Urinary bladder (tissue), 3 donors: ENCODE measurements at regions not wholly inside any gene's neighbourhood (a gene's known extent, or its start where the extent isn't known, plus 50 kb on each side); places are given as distances from the start of the nearest gene placed in this dataset.

ENCODE experiments used
- DNase-seq: peaks from one replicate; pipeline ENCODE4 v3.0.0-alpha.2; 2015; ENCODE audit errors: extremely low spot score
- H3K27ac ChIP-seq: one replicate; pipeline ENCODE4 v1.5.1; 2013; ENCODE audit warnings: low read depth, mild to moderate bottlenecking, moderate library complexity
- H3K36me3 ChIP-seq: one replicate; pipeline ENCODE4 v1.6.1; 2013; ENCODE audit warnings: mild to moderate bottlenecking, moderate library complexity; ENCODE audit not compliant: insufficient read depth
- H3K4me1 ChIP-seq: one replicate; pipeline ENCODE4 v1.6.1; 2013; ENCODE audit warnings: mild to moderate bottlenecking, moderate library complexity; ENCODE audit not compliant: insufficient read depth
- H3K4me3 ChIP-seq: one replicate; pipeline ENCODE4 v1.5.1; 2013; ENCODE audit warnings: low read depth, low read length
- WGBS: extraction: QIAGEN DNeasy Blood & Tissue Kit; methylation state at CpG from one replicate; pipeline ENCODE4 v1.1.7; 2013; 5-methylcytosine and 5-hydroxymethylcytosine counted together
- donor health status: healthy with polysubstance abuse.
- donor health status: healthy.

DNA sequence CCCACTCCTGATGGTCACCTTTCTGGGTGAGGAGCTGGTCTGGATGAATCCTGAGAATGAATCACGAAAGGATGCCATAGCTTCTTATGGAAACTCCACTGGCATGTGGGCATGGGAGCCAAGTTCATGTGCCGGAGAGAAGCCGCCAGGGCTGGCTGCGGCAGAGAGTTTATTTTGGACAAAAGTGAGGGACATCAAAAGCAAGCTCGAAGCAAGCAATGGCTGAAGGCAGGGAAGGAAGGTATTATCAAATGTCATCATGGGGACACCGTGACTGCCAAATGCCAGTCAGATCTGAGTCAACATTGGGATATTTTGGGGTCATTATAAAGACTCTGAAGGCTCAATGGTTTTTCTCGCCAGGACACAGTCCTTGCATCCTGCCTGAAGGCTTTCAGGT lies 249.1 kb downstream of the QKI start:
- Histone ChIP-seq H3K36me3 (no peaks in the 10 kb centered on the region), H3K4me1 (no peaks in the 10 kb centered on the region), H3K4me3 (no peak overlapping the region), H3K27ac (no peak overlapping the region)
- no peak for DNase-seq
- 88% methylated on average over 7 of the region's 7 CpGs for WGBS

DNA sequence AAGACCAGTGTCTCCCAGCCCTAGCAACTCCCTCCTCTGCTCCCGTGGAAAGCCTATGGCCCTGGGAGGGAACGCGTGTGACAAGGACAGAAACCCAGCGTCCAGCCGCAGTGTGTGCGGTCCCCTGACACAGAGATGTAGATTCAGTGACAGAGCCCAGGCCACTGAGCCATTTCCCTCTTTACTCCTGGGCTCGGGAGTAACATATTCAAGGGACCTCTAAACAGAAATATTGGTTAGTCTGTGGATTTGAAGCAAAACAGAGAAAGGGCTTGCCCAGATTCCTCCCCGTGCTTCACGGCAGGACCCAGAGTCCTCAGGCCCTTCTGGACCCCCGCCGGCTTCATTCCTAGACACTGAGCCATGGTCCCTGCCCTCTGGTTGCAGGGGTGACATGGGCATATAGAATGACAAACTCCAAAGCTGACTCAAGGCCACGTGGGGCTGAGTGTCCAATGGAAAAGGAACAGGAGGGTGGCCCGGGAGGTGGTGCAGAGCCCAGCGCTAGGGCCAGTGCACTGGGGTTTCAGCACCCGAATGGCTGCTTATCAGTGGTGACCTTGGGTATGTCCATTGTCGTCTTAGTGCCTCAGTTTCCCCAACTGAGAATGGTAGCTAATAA lies 248.2 kb downstream of the QKI start:
- Histone ChIP-seq H3K36me3 (no peaks in the 10 kb centered on the region), H3K4me3 (no peak overlapping the region), H3K27ac (no peak overlapping the region), H3K4me1 (no peaks in the 10 kb centered on the region)
- 89% methylated on average over 16 of the region's 16 CpGs for WGBS
- DNase-seq: no peak

GRCh38 chr6:163661272-163661671 lies 246.8 kb downstream of the QKI start:
- Histone ChIP-seq H3K4me3 (no peak overlapping the region), H3K27ac (no peak overlapping the region), H3K4me1 (no peaks in the 10 kb centered on the region), H3K36me3 (no peaks in the 10 kb centered on the region)
- WGBS: 47% methylated on average over 1 of the region's 1 CpG
- no peak for DNase-seq

DNA sequence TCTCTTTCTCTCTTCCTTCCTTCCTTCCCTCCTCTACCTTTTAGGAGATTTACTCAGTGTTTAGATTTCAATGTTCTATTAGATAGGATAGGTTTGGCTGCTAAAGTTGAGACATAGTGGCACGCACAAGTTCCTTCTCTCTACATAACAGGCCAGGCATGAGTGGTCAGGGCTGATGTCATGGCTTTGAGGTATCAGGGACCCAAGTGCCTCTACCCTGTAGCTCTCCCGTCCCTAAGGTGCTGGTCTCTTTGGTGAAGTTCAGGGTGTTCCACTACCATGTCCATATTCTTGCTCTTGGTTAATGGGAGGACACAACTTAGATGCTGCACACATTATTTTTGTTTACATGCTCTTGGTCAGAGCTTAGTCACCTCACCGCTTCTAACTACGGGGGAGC lies 245.3 kb downstream of the QKI start:
- Histone ChIP-seq H3K4me3 (no peak overlapping the region), H3K36me3 (no peaks in the 10 kb centered on the region), H3K27ac (no peak overlapping the region), H3K4me1 (no peaks in the 10 kb centered on the region)
- no peak for DNase-seq
- 93% methylated on average over 4 of the region's 4 CpGs for WGBS

GRCh38 chr6:163655217-163656121 lies 241.0 kb downstream of the QKI start:
- Histone ChIP-seq H3K4me1 (no peaks in the 10 kb centered on the region), H3K27ac (no peak overlapping the region), H3K4me3 (no peak overlapping the region), H3K36me3 (no peaks in the 10 kb centered on the region)
- DNase-seq: no peak
- 84% methylated on average over 7 of the region's 7 CpGs for WGBS

DNA sequence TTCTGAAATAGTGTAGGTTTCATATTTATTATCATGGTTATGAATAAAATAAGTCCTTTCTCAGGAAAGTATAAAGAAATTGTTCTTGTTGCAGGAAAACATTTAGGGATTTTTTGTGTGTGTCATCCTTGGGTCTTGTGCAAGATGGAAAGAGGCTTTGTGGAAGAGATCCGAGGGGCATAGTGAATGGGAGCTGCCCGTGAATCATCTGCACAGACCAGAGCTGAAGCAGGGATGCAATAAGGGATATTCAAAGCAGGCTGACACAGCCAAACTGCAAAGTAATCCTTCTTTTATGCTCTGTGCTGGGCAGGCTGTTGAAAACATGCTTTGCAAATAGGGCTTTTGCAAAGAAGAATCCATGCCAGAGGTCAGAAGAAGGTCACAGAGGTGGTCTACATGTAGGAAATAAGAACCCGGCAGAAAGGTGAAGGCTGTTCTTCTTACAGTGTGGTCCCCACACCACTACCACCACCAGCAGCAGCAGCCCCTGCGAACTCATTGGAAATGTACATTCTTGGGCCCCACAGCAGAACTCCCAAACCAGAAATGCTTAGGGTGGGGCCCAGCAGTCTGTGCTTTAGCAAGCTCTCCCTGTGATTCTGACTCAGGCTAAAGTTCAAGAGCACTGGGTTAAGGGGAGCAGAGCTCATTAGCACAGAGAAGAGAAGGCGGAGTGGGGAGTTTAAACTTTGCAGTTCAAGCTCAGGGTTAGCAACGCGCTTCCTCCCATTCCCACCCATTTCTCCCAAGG lies 237.6 kb downstream of the QKI start:
- no peak for DNase-seq
- WGBS: 78% methylated on average over 7 of the region's 7 CpGs
- H3K27ac ChIP-seq: no peak overlapping the region

GRCh38 chr6:163651426-163651825 lies 236.9 kb downstream of the QKI start:
- no peaks in the 10 kb centered on the region for H3K36me3 ChIP-seq
- no peak overlapping the region for H3K4me3 ChIP-seq
- DNase-seq: no peak
- H3K4me1 ChIP-seq: no peaks in the 10 kb centered on the region
- no peak overlapping the region for H3K27ac ChIP-seq
- WGBS: 89% methylated on average over 3 of the region's 3 CpGs

More for the DNA sequence above, 237.6 kb downstream of the QKI start:
- no peak overlapping the region for H3K4me3 ChIP-seq
- H3K4me1 ChIP-seq: no peaks in the 10 kb centered on the region
- no peaks in the 10 kb centered on the region for H3K36me3 ChIP-seq

- WGBS: 94% methylated on average over 8 of the region's 8 CpGs
These were observed 234.3 kb downstream of the QKI start for GRCh38 chr6:163648868-163649267.

DNA sequence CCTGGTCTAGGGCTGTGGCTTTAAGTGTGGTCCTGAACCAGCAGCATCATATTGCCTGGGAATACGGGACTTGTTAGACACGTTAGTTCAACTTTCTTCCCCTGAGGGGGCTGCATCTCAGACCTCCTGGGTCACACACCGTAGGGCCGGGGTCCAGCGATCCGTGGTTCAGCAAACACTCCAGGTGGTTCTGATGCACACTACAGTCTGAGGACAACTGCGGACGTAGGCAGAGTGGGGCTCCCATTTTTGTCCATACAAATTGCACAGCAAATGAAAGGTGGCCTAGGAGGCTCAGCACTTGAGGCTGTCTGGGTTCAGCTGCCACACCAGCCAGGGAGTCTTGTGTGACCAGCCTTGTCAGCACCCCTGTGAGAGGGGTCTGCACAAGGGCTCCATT lies 233.1 kb downstream of the QKI start:
- Histone ChIP-seq H3K4me3 (no peak overlapping the region), H3K4me1 (no peaks in the 10 kb centered on the region), H3K36me3 (no peaks in the 10 kb centered on the region), H3K27ac (no peak overlapping the region)
- 94% methylated on average over 8 of the region's 8 CpGs for WGBS
- no peak for DNase-seq

More at GRCh38 chr6:163648868-163649267, 234.3 kb downstream of the QKI start:
- H3K27ac ChIP-seq: no peak overlapping the region
- no peaks in the 10 kb centered on the region for H3K4me1 ChIP-seq
- no peak for DNase-seq
- no peaks in the 10 kb centered on the region for H3K36me3 ChIP-seq
- no peak overlapping the region for H3K4me3 ChIP-seq

DNA sequence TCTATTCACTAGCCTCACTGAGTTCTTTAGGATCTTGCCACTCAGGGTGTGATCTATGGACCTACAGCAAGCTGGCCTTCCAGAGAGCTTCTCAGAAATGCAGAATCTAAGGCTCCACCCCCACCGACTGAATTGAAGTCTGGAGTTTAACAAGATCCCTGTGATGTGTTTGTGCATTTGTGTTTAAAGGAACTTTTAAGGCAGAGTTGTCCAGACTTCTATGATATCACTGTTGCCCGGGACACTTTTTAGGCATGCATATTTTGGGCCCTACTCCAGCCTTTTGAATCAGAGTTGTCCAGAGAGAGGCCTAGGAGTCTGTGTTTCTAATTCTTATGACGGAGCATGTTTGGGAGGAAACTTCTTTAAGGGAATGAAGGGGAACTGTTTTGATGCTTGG lies 232.3 kb downstream of the QKI start:
- DNase-seq: no peak
- H3K4me1 ChIP-seq: no peaks in the 10 kb centered on the region
- no peak overlapping the region for H3K27ac ChIP-seq
- WGBS: 40% methylated on average over 3 of the region's 3 CpGs
- H3K36me3 ChIP-seq: no peaks in the 10 kb centered on the region
- no peak overlapping the region for H3K4me3 ChIP-seq

- WGBS: 89% methylated on average over 9 of the region's 9 CpGs
- no peaks in the 10 kb centered on the region for H3K36me3 ChIP-seq
- no peak overlapping the region for H3K4me3 ChIP-seq
- H3K4me1 ChIP-seq: no peaks in the 10 kb centered on the region
- no peak for DNase-seq
- no peak overlapping the region for H3K27ac ChIP-seq
These were observed 231.6 kb downstream of the QKI start for GRCh38 chr6:163646133-163646532.

DNA sequence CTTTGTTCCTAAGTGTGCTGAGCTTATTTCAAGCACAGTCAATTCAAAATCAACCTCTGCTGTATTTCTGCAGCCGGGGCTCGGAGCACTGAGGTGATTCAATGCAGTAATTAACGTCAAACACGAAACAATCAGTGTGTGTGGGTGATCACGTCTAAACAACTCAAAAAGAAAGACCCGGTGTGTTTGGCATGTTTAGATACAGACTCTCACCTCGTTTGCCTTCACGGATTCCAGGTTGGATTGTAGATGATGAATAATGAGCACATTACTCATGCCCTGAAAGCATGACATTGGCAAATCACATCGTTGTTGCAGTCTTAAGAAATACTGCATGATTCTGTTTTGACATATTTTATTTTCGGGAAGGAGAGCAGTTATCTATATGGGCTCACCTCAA lies 231.0 kb downstream of the QKI start:
- H3K27ac ChIP-seq: no peak overlapping the region
- 77% methylated on average over 10 of the region's 10 CpGs for WGBS
- no peaks in the 10 kb centered on the region for H3K36me3 ChIP-seq
- H3K4me1 ChIP-seq: no peaks in the 10 kb centered on the region
- H3K4me3 ChIP-seq: no peak overlapping the region
- no peak for DNase-seq

DNA sequence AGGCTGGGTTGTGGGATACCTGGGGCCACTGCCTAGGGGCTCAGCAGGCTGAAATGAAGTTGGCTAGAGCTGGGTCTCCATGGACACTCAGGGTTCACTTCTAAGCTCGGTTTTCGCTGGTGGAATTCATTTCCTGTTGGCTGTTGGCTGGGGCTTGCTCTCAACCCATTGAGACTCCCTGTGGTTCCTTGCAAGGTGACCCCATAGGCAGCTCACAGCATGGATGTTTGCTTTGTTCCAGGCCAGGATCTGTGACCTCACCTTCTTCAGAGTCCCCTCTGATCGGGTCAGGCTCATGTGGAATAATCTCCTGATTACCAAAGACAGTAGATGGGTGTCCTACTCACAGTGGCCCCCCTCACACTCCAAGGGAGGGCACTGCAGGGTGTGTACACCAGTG lies 229.3 kb downstream of the QKI start:
- DNase-seq: no peak
- Histone ChIP-seq H3K4me3 (no peak overlapping the region), H3K27ac (no peak overlapping the region), H3K4me1 (no peaks in the 10 kb centered on the region), H3K36me3 (no peaks in the 10 kb centered on the region)
- 77% methylated on average over 3 of the region's 3 CpGs for WGBS

GRCh38 chr6:163641706-163642105 lies 227.2 kb downstream of the QKI start:
- Histone ChIP-seq H3K4me1 (no peaks in the 10 kb centered on the region), H3K4me3 (no peak overlapping the region), H3K36me3 (no peaks in the 10 kb centered on the region), H3K27ac (no peak overlapping the region)
- 82% methylated on average over 13 of the region's 13 CpGs for WGBS
- no peak for DNase-seq
